NCI-H2029 treated with DMSO at 0.1 percent for 48 hours (cell line): ENCODE measurements at regions not wholly inside any gene's neighbourhood (a gene's known extent, or its start where the extent isn't known, plus 50 kb on each side); places are given as distances from the start of the nearest gene placed in this dataset.
A peak's percentile ranks its signal among the peaks of the same experiment; 100 is the strongest.
"Not testable (repeated sequence)": the region's sequence is repeated elsewhere in the genome, so short reads cannot be mapped to it uniquely, and the experiment has no call there.

Experiments used
- DNase-seq: peaks from one replicate; lab custom pipeline; 2025; lab: John Stamatoyannopoulos, UW

- no peak for DNase-seq
Observed at GRCh38 chr2:239831861-239832489, 193.2 kb downstream of the NDUFA10 start.

GRCh38 chr2:239831001-239831731 lies 194.0 kb downstream of the NDUFA10 start:
- DNase-seq, result no peak

GRCh38 chr2:239830121-239831000 lies 194.8 kb downstream of the NDUFA10 start:
- DNase-seq, result no peak

DNA sequence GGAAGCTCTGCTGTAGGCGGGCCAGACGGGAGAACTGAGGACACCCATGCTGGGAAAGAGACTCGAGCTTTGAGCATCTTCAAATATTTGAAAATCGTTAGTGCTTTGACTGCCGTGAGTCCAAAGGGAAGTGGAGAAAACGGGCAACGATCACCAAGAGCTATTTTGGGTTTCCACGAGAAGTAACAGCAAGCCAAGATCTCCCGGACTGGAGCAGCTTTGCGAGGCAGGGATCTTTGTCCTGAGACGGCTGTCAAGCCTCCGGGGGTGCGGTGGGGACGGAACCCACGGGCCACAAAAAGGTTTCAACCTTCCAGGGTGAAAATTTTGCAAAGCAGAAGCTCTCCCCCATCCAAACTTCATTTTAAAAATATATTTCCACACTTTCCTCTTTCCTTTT lies 195.8 kb downstream of the NDUFA10 start:
- no peak for DNase-seq

DNA sequence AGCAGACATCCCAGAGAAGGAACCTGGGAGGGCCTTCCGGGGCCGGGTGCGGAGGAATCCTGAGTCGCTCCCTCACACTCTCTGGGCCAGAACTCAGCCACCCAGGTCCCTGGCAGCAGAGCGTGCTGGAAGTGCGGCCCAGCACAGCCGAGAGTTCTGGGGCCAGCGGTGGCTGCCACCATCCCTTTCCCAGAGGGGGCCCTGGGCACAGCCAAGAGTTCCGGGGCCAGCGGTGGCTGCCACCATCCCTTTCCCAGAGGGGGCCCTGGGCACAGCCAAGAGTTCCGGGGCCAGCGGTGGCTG lies 196.2 kb downstream of the NDUFA10 start:
- not testable (repeated sequence) for DNase-seq

DNA sequence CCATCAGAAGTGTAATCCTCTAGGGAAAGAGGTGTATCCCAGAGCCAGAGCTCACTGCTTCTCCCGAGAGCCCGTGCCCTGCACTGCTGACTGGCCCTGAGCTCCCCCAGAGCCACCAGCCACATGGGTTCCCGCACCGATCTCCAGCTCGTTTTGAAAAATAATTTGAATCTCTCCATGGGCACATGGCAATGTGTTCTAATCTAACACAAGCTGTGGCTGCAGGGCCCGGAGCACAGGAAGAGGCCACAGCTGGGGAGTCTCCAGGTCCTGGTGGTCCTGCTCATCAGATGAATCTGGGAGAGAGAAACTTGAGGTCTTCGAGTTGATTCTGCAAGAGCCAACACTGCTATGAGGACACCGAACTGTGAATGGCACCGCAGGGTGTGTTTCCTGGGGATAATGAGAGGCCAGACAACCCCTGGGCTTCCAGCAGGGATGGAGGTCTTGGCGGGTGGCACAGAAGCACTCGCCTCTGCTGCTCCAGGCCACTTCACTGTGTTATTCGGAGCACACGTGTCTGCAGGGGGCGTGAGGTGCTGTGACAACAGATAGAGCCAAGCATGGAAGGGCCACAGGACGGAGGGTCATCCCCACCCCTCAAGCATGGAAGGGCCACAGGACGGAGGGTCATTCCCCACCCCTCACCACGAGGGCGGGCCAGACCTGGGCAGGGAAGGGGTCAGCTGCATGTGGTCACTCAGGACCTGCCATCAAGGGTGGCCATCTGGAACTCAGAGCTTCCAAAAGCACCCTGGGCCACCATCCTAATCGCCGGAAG lies 196.8 kb downstream of the NDUFA10 start:
- DNase-seq, result no peak

- no peak for DNase-seq
Observed at GRCh38 chr2:239827523-239827890, 197.6 kb downstream of the NDUFA10 start.

DNA sequence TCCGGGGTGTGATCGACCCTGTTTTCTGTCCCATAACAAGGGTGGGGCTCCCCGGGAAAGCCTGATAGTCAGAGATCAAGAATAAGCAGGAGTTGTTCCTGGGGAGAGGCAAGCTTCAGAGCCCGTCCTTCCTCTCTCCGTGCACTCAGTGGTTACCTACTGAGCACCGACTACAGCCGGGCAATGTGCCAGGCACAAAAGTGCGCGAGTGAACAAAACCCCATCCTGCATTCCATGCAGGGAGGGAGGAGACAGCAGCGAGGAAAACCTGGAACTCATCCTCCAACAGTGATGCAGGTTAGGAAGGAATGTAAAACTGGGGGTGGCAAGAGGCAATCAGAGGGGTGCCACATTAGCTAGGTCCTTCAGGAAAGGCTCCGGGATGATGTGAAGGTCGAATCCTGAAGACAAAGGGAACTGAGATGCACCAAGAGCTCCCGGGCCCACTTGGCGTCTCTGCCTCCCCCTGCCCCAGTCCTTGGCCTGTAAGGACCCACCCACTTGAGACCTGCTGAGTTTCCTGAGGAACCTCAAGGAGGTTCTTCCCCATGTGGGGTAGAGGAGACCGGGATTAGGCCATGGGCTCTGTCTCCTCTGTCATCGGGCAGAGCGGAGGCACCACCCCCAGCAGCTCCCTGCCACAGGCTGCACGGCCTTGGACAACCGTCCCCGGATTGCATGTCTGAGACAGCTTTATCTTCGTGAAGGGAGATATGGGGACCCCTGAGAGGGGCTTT lies 198.2 kb downstream of the NDUFA10 start:
- no peak for DNase-seq

- DNase-seq, result no peak
Observed at GRCh38 chr2:239826376-239826775, 198.8 kb downstream of the NDUFA10 start.

DNA sequence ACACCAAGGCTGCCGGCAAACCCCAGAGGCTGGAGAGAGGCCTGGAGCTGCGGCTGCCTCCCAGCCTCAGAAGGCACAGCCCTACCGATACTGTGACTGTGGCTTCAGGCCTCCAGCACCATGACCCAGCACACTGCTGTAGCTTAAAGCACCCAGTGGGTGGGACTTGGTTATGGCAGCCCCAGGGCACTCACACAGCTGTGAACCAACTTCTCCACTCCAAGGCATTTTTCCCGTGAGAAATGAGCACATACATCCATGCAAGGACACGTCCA lies 199.5 kb downstream of the NDUFA10 start:
- DNase-seq, result no peak

- DNase-seq, result no peak
Observed at GRCh38 chr2:239824866-239825704, 200.1 kb downstream of the NDUFA10 start.

GRCh38 chr2:239824046-239824694 lies 201.0 kb downstream of the NDUFA10 start:
- DNase-seq, result peak; percentile 54

DNA sequence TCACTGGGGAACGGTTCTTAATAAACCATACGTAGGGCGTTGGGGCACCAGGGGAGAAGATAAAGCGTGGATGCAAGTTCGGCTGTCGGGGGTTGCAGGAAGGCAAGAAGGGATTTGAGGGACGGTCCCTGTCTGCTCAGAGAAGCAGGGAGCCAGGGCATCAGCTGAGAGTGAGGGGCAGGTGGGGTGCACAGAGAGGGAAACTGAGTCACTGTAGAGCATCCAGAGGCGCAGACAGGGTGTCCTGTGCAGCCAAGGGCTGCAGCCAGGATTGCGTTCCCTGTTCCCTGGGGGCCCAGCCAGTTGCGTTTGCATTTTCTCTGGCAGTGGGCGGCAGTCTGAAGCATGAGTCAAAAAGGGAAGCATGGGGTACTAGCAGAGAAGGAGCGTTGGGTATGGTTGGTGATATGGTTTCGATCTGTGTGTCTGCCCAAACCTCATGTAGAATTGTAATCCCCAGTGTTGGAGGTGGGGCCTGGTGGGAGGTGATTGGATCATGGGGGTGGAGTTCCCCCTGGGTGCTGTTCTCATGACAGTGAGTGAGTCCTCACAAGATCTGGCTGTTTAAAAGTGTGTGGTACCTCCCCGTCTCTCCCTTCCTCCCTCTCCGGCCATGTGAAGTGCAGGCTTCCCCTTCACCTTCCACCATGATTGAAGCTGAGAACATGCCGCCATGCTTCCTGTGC lies 202.9 kb downstream of the NDUFA10 start:
- no peak for DNase-seq

GRCh38 chr2:239821694-239822075 lies 203.5 kb downstream of the NDUFA10 start:
- DNase-seq, result no peak

DNA sequence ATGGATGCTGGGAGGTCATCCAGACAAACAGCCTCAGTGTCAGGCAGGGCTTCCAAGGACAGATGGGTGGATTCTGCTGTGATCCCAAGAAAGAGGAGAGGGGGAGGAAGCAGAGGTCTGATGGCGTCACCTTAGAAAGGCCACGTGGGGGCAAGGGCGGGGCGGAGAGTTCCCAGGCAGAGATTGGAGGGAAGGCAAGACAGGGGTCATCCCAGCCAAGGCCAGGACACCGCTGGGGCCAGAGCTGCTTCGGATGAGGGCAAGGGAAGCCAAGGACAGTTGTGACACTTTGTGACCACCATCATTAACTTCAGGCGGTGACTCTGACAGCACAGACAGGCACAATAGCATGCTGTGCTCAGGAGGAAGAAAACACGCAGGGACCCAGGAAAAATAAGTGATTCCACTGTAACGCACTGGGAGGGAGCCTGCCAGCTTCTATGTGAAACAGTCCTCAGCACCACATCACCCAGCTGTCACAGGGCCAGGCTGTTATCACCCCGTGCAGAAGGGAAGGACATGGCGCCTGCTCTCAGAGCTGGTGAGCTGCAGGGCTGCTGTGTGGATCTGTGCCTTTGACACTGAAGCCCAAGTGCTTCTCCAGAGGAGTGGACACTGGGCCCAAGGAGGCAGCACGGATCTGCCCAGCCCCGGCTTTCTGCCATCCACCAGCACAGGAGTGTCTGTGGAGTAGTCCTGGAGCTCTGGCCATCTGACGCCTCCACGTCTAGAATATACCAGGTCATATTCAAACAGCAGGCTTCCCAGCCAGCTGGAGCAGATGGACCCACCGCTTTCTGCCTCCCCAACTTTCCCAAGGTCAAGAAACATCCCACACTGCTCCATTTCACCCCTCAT lies 204.1 kb downstream of the NDUFA10 start:
- no peak for DNase-seq

DNA sequence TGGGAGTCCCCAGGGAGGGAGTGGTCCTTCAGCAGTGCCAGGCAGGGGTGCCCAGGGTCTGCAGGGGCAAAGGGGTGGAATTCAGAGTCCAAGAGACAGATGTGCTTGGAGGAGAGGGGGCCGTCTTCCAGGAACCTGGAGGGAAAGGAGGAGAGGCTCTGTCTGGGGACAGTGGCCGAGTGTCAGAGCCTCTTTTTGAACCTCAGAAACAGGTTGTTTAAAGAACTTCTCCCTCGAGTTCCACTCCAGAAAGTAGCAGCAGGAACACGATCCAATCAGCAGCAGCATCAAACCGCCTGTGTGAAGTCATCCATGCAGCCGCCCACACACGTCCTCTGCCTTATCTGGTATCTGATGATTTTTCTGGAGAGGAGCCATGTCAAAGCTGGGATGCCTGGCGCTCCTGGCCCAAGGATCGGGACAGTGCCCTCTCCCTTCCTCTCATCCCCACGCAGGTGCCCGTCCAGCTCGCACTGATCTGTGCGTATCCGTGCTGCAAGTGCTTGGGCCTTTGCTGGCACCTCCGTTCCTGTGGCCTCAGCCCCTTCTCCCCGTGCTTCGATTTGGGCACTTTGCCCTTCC lies 205.1 kb downstream of the NDUFA10 start:
- DNase-seq, result no peak

DNA sequence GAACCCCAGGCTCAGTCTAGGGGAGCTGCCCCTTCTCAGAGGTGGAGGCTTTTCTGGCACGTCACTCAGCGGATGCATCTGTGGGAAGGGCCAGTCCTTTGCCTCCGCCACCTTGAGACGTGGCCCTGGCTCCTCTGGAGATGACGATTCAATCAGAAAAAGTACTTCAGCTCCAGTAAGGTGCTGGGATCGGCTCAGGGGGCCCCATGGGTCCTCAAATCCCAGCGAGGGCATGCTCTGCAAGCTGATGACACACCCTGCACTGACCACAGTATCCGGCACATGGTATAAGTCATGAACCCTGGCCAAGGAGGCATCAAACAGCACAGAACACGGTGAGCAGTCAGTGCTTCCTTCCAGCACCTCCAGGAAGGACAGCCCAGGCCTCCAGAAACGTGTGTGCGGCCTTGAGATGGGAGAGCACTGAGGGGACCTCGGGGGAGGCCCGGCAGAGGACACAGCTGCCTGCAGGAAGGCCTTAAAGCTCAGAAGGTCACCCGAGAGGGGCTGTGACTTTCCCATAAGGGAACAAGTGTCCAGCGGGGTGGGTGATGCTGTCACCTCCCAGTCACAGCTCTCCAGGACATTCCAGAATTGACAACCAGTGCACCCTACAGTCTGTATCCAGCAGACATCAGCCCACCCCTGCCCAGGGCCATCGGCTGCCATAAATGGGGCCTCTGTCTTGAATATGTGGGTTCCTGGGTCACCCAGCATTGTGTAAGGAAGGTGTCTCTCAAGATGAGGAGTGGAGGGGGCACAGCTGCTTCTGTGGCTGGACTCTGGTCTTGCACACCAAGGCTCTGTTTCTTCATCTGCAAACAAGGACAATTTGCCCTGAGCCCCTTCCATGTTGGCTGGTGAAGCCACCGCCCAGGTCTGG lies 205.8 kb downstream of the NDUFA10 start:
- no peak for DNase-seq
